Panc1 (cell line): ENCODE measurements at regions not wholly inside any gene's neighbourhood (a gene's known extent, or its start where the extent isn't known, plus 50 kb on each side); places are given as distances from the start of the nearest gene placed in this dataset.

Experiments
- ATAC-seq: fragments of 200-7000 bp; cut with Tn5 transposase; 2 replicates; pipeline ENCODE4 v1.9.1; 2020; ENCODE audit warnings: mild to moderate bottlenecking, moderate library complexity
- BruUV-seq: library from RNA; stranded (reverse); fragments of 400-500 nt; replicated peaks from 2 replicates; lab custom pipeline; 2021; lab: Mats Ljungman, UMichigan
- CTCF ChIA-PET: fragments of 300-600 bp; sonication (Branson Sonifier 250); formaldehyde crosslinking; loops from one replicate; lab custom pipeline; 2022; ENCODE audit warnings: antibody characterized with exemption; lab: Charles Lee
- POLR2A ChIA-PET: fragments of 300-600 bp; sonication (Branson Sonifier 250); formaldehyde crosslinking; loops from one replicate; lab custom pipeline; 2022; ENCODE audit warnings: antibody characterized with exemption; lab: Charles Lee
- DNase-seq: peaks from one replicate; pipeline ENCODE4 v3.0.0-alpha.2; 2010; ENCODE audit warnings: low read depth, low spot score
- H3K27ac ChIP-seq: 2 replicates; pipeline ENCODE4 v1.5.1; 2011; ENCODE audit warnings: mild to moderate bottlenecking, low read length, inconsistent platforms
- H3K27me3 ChIP-seq: fragments of 200-500 bp; sonication (Bioruptor generic); 2 replicates; pipeline ENCODE4 v1.6.0; 2014; ENCODE audit warnings: low read length, inconsistent platforms; ENCODE audit not compliant: control insufficient read depth, insufficient read depth
- H3K36me3 ChIP-seq: fragments of 200-500 bp; sonication (Bioruptor generic); 2 replicates; pipeline ENCODE4 v1.5.1; 2014; ENCODE audit warnings: inconsistent platforms, mild to moderate bottlenecking, low read length, moderate library complexity; ENCODE audit not compliant: control insufficient read depth, insufficient read depth
- H3K4me1 ChIP-seq: 2 replicates; pipeline ENCODE4 v1.5.1; 2011; ENCODE audit warnings: inconsistent platforms, mild to moderate bottlenecking, low read length, moderate library complexity; ENCODE audit not compliant: control insufficient read depth, insufficient read depth
- H3K4me3 ChIP-seq, 2 experiments: 2 replicates each; pipeline ENCODE4 v1.5.1; 2011 to 2012; ENCODE audit warnings: low read depth in 2 of 2, low read length in 2 of 2, mild to moderate bottlenecking in 2 of 2, inconsistent platforms in 1 of 2, moderate library complexity in 1 of 2
- H3K9me3 ChIP-seq: fragments of 200-500 bp; sonication (Bioruptor generic); 2 replicates; pipeline ENCODE4 v1.5.1; 2014; ENCODE audit warnings: low read depth, mild to moderate bottlenecking, inconsistent platforms, low read length, moderate library complexity; ENCODE audit not compliant: control insufficient read depth, insufficient read depth
- POLR2AphosphoS5 ChIP-seq: IDR thresholded peaks from 2 replicates; pipeline ENCODE4 v1.6.1; 2012; ENCODE audit warnings: mild to moderate bottlenecking, low read depth, low read length, moderate library complexity
- SIN3A ChIP-seq: IDR thresholded peaks from 2 replicates; pipeline ENCODE4 v1.6.1; 2012; ENCODE audit warnings: low read depth, mild to moderate bottlenecking, low read length, moderate library complexity, borderline replicate concordance; ENCODE audit not compliant: insufficient read depth
- TCF7L2 ChIP-seq: IDR thresholded peaks from 2 replicates; pipeline ENCODE4 v1.6.1; 2011; ENCODE audit warnings: mild to moderate bottlenecking, low read depth, low read length, inconsistent platforms
- in situ Hi-C: cut with HindIII; loops from 2 replicates; pipeline ENCODE4 v1.10.0; 2016; ENCODE audit warnings: low sequenced_read_pairs, low pct_unique_long_range_greater_than_20kb
- intact Hi-C: fragments of 100-400 bp; cut with micrococcal nuclease; formaldehyde crosslinking; loops from one replicate; pipeline ENCODE4 v1.10.0; 2022; ENCODE audit not compliant: unreplicated experiment
- TF ChIP-seq, protein P1 (sequence below), 2 experiments: IDR thresholded peaks; 2 replicates each; pipeline ENCODE4 v1.6.1; 2011 to 2012; ENCODE audit warnings: low read depth in 2 of 2, control low read depth in 1 of 2, low read length in 1 of 2, mild to moderate bottlenecking in 1 of 2, moderate library complexity in 1 of 2; ENCODE audit not compliant: insufficient read depth in 1 of 2
- TF ChIP-seq, protein P2 (sequence below): fragments of 450-650 bp; IDR thresholded peaks from 2 replicates; pipeline ENCODE4 v1.5.1; 2017; ENCODE audit warnings: mild to moderate bottlenecking

DNA sequence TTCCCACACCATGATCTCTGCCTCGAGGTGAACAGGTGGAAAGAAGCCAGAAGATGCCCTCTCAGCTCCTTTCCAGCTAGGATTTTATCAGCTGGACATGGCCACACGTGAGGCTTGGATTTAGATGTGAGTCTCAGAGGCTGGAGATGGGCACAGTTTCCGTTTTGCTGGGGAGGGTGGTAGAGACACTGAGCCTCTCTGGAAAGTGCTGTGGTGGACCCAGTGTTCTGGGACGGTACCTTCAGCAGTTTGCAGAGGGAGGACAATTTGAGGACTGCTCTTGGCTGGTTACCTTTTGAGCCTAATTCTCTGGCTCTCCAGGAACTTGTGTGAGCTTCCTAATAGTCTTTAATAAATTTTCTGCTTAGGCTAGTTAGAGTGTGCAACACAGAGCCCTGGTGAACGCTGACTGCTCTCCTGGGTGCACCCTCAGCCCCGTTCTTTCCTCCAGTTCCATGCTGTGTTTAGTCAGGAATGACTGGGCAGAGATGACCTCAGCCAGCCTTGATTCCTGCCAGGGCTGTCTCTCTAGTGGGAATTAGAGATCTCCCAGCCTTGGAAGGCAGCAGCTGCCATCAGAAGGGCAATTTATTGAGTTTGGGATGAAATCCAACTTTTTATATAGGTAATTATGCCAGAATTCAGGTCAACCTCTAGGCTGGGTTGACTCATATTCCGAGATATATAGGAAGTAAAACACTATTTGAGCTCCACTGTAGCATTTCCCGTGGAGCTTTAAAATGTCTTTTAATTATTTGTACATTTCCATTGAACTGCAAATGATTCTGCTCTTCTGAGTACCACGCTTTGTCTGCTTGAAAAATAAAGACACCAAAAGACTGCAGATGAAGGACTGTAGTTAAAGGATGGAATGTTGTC is 103.9 kb downstream of the GATA3 start:
- ChIA-PET CTCF (interaction anchor here (0.6 kb wide), 1 partner anchor 41 kb away, joined by 10 read pairs; no protein-coding TSS in a partner anchor), POLR2A (no interaction called here)
- H3K4me3 ChIP-seq, result no peak overlapping the region
- intact Hi-C loops, result no loop called here
- no peaks in the 10 kb centered on the region for H3K9me3 ChIP-seq
- DNase-seq, result no peak
- no peaks in the 10 kb centered on the region for H3K36me3 ChIP-seq
- no TSS peak for BruUV-seq
- no peaks in the 10 kb centered on the region for H3K4me1 ChIP-seq
- TF ChIP-seq TCF7L2 (no peak), POLR2AphosphoS5 (no peak), SIN3A (no peak)
- TF ChIP-seq, protein P1, sequence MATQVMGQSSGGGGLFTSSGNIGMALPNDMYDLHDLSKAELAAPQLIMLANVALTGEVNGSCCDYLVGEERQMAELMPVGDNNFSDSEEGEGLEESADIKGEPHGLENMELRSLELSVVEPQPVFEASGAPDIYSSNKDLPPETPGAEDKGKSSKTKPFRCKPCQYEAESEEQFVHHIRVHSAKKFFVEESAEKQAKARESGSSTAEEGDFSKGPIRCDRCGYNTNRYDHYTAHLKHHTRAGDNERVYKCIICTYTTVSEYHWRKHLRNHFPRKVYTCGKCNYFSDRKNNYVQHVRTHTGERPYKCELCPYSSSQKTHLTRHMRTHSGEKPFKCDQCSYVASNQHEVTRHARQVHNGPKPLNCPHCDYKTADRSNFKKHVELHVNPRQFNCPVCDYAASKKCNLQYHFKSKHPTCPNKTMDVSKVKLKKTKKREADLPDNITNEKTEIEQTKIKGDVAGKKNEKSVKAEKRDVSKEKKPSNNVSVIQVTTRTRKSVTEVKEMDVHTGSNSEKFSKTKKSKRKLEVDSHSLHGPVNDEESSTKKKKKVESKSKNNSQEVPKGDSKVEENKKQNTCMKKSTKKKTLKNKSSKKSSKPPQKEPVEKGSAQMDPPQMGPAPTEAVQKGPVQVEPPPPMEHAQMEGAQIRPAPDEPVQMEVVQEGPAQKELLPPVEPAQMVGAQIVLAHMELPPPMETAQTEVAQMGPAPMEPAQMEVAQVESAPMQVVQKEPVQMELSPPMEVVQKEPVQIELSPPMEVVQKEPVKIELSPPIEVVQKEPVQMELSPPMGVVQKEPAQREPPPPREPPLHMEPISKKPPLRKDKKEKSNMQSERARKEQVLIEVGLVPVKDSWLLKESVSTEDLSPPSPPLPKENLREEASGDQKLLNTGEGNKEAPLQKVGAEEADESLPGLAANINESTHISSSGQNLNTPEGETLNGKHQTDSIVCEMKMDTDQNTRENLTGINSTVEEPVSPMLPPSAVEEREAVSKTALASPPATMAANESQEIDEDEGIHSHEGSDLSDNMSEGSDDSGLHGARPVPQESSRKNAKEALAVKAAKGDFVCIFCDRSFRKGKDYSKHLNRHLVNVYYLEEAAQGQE (IDR thresholded peaks at IDR 0.05; ENCODE audit: insufficient read depth in 1 of 2, low read depth in 2 of 2, low read length in 1 of 2), result no peak
- TF ChIP-seq, protein P2, sequence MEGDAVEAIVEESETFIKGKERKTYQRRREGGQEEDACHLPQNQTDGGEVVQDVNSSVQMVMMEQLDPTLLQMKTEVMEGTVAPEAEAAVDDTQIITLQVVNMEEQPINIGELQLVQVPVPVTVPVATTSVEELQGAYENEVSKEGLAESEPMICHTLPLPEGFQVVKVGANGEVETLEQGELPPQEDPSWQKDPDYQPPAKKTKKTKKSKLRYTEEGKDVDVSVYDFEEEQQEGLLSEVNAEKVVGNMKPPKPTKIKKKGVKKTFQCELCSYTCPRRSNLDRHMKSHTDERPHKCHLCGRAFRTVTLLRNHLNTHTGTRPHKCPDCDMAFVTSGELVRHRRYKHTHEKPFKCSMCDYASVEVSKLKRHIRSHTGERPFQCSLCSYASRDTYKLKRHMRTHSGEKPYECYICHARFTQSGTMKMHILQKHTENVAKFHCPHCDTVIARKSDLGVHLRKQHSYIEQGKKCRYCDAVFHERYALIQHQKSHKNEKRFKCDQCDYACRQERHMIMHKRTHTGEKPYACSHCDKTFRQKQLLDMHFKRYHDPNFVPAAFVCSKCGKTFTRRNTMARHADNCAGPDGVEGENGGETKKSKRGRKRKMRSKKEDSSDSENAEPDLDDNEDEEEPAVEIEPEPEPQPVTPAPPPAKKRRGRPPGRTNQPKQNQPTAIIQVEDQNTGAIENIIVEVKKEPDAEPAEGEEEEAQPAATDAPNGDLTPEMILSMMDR, result no peak
- no peak for ATAC-seq
- in situ Hi-C loops, result no loop called here
- H3K27me3 ChIP-seq, result no peaks in the 10 kb centered on the region
- H3K27ac ChIP-seq, result no peak overlapping the region

GRCh38 chr10:8159341-8160165 is 105.1 kb downstream of the GATA3 start:
- intact Hi-C loops (no loop called here), in situ Hi-C loops (no loop called here)
- Histone ChIP-seq H3K4me1 (no peaks in the 10 kb centered on the region), H3K27ac (no peak overlapping the region), H3K36me3 (no peaks in the 10 kb centered on the region), H3K9me3 (no peaks in the 10 kb centered on the region), H3K4me3 (no peak overlapping the region), H3K27me3 (no peaks in the 10 kb centered on the region)
- ATAC-seq (no peak), DNase-seq (no peak)
- TF ChIP-seq, protein P1 (IDR thresholded peaks at IDR 0.05; ENCODE audit: insufficient read depth in 1 of 2, low read depth in 2 of 2, low read length in 1 of 2), result no peak
- BruUV-seq, result no TSS peak
- ChIA-PET POLR2A (no interaction called here), CTCF (no interaction called here)
